Activated CD8-positive, alpha-beta memory T cell treated with anti-CD3 and anti-CD28 coated beads for 36 hours (primary cell): ENCODE measurements at regions not wholly inside any gene's neighbourhood (a gene's known extent, or its start where the extent isn't known, plus 50 kb on each side); places are given as distances from the start of the nearest gene placed in this dataset.
"Not testable (repeated sequence)": the region's sequence is repeated elsewhere in the genome, so short reads cannot be mapped to it uniquely, and the experiment has no call there.

Experiments used
- CTCF ChIA-PET: fragments of 350-600 bp; sonication (Branson Sonifier 250); formaldehyde crosslinking; loops from one replicate; lab custom pipeline; 2021; ENCODE audit warnings: antibody characterized with exemption; lab: Charles Lee
- POLR2A ChIA-PET: fragments of 350-600 bp; sonication (Branson Sonifier 250); formaldehyde crosslinking; loops from one replicate; lab custom pipeline; 2021; ENCODE audit warnings: antibody characterized with exemption; lab: Charles Lee

DNA sequence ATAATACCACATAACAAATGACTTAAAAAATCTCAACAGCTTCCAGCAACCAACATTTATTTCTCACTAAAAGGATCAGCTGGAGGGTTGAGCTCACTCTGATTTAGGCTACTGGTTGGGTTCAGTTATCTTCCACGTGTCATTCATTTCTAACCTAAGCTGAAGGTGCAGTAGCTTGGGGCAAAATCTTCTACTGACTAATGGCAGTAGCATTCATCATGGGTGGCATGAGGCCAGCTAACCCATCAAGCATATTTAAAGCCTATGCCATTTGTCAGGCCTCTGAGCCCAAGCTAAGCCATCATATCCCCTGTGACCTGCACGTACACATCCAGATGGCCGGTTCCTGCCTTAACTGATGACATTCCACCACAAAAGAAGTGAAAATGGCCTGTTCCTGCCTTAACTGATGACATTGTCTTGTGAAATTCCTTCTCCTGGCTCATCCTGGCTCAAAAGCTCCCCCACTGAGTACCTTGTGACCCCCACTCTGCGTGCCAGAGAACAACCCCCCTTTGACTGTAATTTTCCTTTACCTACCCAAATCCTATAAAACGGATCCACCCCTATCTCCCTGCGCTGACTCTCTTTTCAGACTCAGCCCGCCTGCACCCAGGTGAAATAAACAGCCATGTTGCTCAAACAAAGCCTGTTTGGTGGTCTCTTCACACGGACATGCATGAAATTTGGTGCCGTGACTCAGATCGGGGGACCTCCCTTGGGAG, 324.7 kb upstream of the LMCD1 start:
- CTCF ChIA-PET, POLR2A ChIA-PET: not testable (repeated sequence)

DNA sequence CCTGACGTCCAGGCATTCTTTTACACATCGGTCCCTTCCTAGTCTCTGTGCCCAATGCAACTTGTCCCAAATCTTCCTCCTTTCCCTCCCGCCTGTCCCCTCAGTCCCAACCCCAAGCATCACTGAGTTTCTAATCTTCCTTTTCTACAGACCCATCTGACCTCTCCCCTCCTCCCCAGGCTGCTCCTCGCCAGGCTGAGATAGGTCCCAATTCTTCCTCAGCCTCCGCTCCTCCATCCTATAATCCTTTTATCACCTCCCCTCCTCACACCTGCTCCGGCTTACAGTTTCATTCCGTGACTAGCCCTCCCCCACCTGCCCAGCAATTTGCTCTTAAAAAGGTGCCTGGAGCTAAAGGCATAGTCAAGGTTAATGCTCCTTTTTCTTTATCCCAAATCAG, 323.1 kb upstream of the LMCD1 start:
- CTCF ChIA-PET, POLR2A ChIA-PET: not testable (repeated sequence)

DNA sequence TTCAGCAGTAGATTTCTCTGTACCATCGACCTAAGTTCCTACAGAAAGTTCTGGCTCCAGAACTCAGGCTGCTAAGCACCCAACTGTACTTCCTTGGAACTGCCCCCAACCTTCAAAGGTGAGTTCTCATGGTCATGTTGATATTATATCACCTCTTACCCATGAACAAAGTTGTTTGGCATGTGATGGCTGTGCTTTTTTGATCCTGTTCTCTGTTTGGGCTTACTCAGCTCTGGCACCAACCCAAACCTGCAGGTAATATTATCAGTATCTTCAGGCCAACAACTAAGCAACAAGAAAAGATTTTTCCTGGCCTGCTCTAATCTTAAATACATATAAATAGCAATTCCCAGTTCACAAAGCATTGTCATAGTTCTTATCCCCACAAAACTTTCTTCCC, 318.7 kb upstream of the LMCD1 start:
- ChIA-PET POLR2A (no interaction called here), CTCF (no interaction called here)

DNA sequence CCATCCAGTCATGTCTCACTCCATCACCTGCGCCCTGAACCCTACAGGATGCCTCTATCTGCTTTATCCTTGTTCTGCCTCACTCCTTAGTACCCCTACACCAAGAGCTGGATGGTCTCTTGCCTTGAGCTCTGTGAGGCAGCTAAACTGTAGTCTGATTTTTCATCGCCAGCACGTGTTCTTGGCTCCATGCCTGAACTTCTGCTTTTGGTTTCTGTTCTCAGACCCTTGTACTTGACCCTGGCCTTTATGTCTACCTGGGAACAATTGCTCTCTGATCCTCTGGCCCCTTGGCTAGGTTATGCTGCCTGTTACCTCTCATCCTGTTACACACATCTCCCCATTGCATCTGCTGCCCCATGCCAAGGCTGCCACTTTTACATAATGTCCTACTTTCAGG, 318.0 kb upstream of the LMCD1 start:
- POLR2A ChIA-PET, result no interaction called here
- CTCF ChIA-PET, result no interaction called here

DNA sequence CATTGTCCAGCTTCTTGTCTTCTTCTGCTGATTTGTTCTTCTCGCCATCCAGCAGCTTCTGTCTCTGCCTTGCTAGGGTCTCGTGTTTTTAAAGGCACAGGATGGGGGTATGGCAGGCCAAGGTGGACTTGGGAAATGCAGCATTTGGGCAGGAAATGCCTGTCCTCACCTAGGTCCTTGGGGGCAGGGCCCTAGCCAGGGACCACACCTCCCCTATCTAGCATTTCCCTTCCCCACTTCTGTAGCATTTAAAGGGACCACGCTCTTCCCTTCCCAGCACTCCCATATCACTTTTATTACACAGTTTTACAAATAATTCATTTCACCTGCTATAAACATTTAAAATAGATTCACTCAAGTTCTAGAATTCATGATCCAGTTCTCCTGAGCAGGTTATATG, 315.4 kb upstream of the LMCD1 start:
- ChIA-PET POLR2A (no interaction called here), CTCF (no interaction called here)

DNA sequence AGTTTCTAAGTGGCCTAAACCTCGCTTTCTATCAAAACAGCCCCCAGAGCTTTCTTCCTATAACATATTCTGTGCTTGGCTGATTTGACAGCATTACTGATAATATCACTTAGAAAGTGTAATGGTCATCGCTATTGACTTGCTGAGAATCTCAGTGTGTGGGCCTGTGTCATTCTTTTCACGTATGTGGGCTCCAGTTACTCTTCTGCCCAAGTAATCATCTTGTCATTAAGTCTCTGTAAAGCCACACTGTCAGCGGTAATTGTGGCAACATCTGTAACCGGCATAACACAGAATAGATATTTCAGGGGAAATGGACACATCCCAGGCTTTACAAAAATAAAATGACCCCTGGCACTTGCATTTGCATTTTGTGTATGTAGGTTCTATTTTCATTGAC, 313.6 kb upstream of the LMCD1 start:
- POLR2A ChIA-PET, result no interaction called here

DNA sequence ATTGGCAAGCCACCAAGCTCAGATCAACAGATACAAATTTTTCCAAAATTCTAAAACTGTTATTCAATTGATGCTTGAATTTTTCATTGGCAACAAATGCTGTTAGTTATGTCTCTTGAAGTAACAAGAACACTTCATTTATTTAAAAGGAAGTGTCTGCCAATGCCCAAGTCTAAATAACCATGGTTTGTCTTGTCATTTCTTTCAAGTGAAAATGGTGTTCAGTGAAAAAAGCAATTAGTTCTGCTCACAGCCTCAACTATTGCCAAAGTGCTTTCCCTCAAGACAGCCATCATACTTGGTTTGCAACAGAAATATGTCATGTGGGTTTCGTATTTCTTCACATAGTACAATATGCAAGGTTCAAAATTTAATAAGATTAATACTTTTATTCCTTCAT, 312.6 kb upstream of the LMCD1 start:
- POLR2A ChIA-PET, result no interaction called here
- CTCF ChIA-PET, result no interaction called here

More for the DNA sequence above, 313.6 kb upstream of the LMCD1 start:
- CTCF ChIA-PET, result no interaction called here

DNA sequence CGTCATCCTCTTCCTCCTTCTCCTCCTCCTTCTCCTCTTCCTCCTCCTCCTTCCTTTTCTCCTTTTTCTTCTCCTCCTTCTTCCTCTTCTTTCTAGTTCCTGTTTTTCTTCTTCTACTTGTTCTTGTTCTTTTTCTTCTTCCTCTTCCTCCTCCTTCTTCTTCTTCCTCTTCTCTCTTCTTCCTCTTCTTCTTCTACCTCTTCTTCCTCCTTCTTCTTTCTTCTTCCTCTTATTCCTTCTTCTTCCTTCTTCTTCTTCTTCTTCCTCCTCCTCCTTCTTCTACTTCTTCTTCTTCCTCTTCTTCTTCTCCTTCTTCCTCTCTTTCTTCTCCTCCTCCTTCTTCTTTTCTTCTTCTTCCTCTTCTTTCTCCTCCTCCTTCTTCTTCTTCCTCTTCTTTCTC, 310.2 kb upstream of the LMCD1 start:
- ChIA-PET POLR2A (no interaction called here), CTCF (interaction anchor here (0.7 kb wide), 1 partner anchor 84 kb away, joined by 4 read pairs; no protein-coding TSS in a partner anchor)

DNA sequence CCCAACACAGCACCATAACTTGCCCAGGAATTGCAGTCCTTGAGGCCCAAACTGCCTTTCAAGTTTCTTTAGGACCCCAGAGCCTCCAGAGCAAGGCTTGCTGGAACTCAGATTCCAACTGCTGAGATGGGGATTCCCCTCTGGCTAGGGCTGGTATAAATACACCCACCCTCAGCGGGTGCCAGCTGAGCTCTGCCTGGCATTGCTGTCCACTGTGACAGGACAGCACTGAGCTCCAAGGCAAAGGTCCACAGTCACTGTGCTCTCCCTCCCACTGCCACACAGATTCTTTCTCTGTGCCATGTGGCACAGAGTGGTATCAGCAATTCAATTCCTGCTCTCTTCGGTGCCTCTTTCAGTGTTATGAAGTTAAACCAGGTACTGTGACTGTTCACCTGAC, 304.2 kb upstream of the LMCD1 start:
- CTCF ChIA-PET, result no interaction called here
- POLR2A ChIA-PET, result no interaction called here

DNA sequence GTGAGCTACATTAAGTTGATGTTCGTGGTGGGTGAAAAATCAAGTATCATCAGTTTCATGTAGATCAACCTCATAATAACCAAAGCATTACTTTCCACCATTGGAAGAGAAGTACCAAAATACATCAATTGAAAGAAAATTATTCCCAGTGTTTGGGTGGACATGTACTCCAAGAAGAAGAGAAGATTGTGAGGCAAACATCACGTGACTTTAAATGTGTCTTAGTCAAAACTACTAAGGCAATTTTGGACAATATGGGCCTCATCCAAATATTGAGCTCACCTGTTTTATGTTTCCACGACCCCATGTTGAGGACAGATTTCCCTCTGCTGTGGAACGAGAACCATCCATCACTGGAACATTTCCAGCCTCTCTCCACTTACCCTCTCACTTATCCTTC, 303.0 kb upstream of the LMCD1 start:
- POLR2A ChIA-PET, result no interaction called here

DNA sequence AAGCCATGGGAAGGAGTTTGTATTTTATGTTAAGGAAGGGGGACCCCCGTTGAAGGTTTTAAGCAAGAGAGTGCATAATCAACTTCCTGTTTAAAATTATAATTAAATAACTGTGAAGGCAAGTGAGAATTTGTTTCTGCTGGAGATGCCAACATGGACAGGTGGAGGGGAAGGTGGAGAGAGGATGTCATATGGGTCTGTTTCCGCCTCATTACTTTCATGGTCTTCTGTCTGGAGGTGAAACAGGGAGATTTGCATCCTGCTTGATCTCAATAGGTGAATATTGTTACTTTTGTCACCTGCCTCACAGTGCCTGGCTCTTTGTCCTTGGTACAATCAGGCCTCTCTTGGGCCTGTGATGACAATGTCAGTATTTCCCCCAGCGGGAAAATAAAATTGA, 300.6 kb upstream of the LMCD1 start:
- CTCF ChIA-PET, result no interaction called here

More for the DNA sequence above, 303.0 kb upstream of the LMCD1 start:
- CTCF ChIA-PET, result no interaction called here

DNA sequence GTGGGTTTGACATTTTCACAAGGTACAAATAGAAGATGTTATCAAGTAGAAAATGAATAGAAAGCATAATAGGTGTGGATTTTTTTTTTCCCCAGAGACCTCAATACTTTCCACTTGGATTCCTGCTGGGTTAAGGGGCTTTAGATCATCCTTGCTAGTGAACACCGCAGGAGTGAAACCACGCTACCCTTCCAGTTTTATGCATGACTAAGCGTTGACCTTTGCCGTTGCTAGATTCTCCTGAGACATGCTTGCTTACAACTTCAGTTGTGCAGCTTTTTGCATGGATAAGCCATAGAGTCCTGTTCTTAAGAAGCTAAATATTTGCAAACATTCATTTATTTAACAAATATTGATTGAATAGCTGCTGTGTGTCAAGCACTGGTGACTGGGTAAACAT, 299.7 kb upstream of the LMCD1 start:
- CTCF ChIA-PET, result interaction anchor here (0.6 kb wide), 1 partner anchor 11 kb away, joined by 3 read pairs; no protein-coding TSS in a partner anchor
- POLR2A ChIA-PET, result no interaction called here

More for the DNA sequence above, 300.6 kb upstream of the LMCD1 start:
- POLR2A ChIA-PET, result no interaction called here

DNA sequence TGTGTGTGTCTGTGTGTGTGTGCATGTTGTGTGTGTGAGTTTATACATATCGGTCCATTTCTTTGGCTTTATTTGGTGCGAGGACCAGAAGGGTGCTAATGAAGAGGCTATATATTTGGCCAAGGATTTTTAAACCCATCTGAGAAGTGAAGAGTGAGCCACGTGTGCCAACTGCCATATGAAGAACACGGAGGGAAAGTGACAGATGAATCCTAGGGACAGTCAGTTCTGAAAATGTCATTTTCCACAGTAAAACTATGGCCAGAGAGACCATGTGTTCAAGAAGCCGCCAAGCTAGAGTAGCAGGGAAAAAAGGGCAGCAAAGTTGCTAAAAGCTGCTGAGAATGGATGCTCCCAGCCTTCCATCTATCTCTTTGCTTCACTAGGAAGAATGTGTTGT, 297.3 kb upstream of the LMCD1 start:
- CTCF ChIA-PET, result no interaction called here
- POLR2A ChIA-PET, result no interaction called here

DNA sequence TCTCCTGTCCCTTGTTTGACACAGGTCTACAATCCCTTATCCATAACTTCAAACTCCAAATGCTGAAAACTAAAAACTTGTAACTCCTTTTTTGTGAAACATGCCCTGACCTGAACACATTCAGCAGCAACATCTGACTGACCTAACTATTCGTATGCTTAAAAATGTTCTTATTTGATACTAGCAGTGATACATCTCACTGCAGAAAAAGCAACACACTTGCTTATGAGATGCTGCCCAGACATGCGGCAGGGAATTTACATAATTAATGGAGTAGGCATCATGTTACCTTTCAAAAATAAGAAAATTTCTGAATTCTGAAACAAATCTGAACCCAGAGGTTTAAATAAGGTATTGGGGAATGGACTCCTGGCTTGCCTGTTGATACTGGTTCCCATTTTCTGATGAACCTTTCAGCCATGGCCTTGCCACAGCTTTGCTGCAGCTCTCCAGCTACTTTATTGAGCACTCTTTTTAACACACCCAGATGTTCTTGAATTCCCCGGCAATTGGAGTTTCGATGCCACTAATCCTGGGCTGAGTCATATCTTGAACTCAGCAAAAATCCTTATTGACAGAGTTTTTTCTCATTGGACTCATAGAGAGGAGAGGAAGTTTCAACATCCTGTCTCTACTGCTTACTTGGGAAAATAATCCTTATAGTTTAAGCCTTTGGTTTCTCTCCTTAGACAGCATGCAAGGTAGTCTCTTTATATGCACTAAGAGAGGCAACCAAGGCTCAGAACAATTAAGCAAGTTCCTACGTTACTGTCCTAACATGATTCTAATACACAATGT, 296.6 kb upstream of the LMCD1 start:
- POLR2A ChIA-PET, result no interaction called here
- CTCF ChIA-PET, result no interaction called here

DNA sequence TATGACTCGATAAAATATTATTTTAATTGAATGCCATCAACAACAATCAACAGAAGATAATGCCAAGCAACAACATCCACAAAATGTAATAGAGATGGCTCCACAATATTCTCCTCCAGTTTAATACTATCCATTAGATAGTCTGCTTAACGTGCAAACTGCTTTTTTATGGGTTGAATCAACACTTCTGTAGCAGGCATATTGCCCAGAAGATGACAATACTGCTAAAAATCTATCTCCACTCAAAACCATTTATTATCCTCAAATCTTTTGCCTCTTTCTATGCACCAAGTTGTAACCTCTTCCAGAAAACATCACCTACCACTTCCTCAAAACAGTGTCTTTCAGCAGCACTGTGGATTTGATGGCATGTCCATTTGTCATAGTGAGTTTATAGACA, 295.7 kb upstream of the LMCD1 start:
- POLR2A ChIA-PET, result no interaction called here
- CTCF ChIA-PET, result no interaction called here

DNA sequence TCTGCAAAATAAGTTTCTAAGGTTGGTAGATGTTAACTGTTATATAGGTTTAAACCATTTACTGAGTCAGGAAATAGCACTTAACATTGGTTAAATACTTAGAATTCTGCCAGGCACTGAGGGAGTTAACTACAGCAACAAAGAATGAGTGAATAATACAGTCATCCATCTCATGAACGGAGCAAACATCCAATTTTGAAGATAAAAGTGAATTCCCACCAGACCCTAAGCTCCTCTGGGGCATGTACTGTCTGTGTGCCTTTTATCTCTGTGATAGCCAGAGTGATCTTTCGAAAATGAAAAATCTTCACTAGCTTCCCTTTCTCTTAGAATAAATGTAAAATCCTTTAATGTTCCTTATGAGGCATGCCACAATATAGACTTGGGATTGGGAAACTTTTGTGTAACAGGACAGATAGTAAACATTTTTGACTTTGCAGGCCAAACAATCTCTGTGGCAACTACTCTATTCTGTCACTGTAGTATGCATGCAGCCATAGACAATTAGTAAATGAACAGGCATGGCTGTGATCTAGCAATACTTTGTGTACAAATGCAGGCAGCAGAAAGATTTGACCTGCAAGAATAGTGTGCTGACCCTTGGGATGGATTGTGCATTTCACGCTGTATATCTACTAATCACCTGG, 294.5 kb upstream of the LMCD1 start:
- POLR2A ChIA-PET, result no interaction called here
- CTCF ChIA-PET, result interaction anchor here (0.7 kb wide), 1 partner anchor 266 kb away, joined by 3 read pairs; no protein-coding TSS in a partner anchor

DNA sequence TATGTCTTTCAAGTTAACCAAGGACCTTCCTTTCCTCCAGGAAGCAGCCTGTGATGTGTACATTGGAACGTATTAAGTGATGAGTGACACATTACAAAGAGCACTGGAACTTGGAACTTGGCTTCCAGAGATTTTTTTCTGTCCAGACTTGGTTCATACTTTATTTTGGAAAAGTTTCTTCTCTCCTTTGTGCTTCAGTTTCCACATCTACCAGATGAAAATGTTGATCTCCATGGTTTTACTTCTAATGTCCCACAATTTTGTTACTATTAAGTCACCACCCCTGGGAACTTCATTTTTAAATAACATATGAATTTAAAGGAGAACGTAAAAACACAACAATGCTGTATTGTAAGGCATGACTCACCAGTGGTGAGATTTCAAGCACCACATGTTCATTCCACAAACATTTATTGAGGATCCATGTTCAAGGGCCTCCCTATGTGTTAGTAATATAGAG, 290.7 kb upstream of the LMCD1 start:
- ChIA-PET CTCF (no interaction called here), POLR2A (no interaction called here)

DNA sequence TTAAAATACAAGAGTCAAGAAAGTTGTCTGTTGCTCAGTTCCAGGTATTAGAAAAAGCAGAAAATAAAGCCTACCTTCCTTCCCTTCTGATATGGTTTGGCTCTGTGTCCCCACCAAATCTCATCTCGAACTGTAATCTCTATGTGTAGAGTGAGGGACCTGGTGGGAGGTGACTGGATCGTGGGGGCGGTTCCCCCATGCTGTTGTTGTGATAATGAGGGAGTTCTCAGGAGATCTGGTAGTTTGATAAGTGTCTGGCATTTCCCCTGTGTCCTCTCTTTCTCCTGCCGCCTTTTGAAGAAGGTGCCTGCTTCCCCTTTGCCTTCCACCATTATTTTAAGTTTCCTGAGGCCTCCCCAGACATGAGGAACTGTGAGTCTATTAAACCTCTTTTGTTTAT, 288.8 kb upstream of the LMCD1 start:
- ChIA-PET POLR2A (no interaction called here), CTCF (no interaction called here)

DNA sequence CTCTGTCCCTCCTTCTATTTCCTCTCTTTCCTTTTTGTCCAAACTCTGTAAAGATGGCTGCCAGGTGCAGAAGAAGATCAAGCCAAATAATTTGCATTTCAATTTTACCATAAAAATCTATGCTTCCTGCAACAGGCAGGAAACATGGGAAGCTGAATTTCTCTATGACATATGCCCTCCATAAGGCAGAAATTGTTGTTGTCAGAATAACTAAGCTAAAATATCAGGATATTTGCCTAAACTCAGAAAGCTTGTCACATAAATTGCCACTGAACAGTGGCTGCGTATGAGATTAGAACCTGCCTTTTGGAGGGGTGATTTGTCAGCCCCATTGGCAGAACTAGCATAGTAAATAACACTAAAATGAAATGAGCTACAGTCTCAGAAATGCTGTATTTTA, 288.3 kb upstream of the LMCD1 start:
- CTCF ChIA-PET, result no interaction called here
- POLR2A ChIA-PET, result no interaction called here

DNA sequence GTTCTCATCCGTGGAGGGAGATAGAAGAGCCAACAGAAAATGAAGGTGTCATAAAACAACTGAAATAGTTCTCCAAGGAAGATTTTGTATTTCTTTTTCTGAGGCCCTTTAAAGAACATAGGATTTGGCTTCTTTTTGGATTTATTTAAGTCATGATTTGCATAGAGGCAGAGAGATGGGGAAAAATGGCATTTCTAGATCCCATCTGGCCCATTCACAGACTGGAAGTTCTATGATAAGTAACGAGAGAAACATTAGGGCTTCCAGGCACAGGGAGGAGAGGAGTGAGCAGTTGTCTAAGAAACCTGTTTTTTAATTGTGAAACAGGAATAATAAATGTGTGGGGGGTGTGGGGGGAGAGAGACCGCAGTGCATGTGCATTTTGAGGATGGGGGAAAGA, 285.8 kb upstream of the LMCD1 start:
- POLR2A ChIA-PET, result no interaction called here
- CTCF ChIA-PET, result no interaction called here
